Muscle of back (tissue), 3 donors: ENCODE measurements at regions not wholly inside any gene's neighbourhood (a gene's known extent, or its start where the extent isn't known, plus 50 kb on each side); places are given as distances from the start of the nearest gene placed in this dataset.
A peak's percentile ranks its signal among the peaks of the same experiment; 100 is the strongest.

Experiments used
- DNase-seq, 3 donors: peaks; one replicate each; pipeline versions ENCODE4 v3.0.0 to v3.0.0-alpha.2; 2013

DNA sequence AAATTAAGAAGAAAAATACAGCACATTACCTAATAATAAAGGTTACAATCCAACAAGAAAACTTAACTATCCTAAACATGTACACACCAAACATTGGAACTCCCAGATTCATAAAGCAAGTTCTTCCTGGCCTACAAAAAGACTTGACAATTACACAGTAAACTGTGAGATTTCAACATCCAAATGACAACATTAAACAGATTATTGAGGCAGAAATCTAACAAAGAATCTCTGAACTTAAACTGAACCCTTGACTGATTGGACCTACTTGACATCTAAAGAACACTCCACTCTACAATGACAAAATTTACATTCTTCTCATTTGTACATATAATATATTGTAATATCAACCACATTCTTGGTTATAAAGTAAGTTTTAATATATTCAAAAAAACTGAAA is 1341.3 kb downstream of the LRFN5 start:
- DNase-seq: no peak

- no peak for DNase-seq
These were observed 1337.6 kb downstream of the LRFN5 start for GRCh38 chr14:42944284-42944683.

GRCh38 chr14:42931308-42931707 is 1324.6 kb downstream of the LRFN5 start:
- DNase-seq: no peak

GRCh38 chr14:42929806-42930480 is 1323.3 kb downstream of the LRFN5 start:
- DNase-seq: peak in 2 of 3 donors; percentile 22 to 60

DNA sequence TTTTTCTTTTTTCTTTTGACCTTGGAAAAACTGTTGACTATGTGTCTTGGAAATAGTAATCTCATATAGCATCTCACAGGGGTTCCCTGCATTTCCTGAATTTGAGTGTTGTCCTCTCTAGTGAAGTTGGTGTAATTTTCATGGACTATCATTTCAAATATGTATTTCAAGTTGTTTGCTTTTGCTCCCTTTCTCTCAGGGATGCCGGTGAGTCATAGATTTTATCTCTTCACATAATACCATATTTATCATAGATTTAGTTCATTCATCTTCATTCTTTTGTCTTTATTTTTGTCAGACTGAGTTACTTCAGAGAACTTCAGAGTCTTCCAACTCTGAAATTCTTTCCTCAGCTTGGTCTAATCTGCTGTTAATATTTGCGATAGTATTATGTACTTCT is 1320.6 kb downstream of the LRFN5 start:
- DNase-seq: no peak

GRCh38 chr14:42921901-42922300 is 1315.2 kb downstream of the LRFN5 start:
- DNase-seq: no peak

GRCh38 chr14:42918615-42919014 is 1311.9 kb downstream of the LRFN5 start:
- DNase-seq: no peak

DNA sequence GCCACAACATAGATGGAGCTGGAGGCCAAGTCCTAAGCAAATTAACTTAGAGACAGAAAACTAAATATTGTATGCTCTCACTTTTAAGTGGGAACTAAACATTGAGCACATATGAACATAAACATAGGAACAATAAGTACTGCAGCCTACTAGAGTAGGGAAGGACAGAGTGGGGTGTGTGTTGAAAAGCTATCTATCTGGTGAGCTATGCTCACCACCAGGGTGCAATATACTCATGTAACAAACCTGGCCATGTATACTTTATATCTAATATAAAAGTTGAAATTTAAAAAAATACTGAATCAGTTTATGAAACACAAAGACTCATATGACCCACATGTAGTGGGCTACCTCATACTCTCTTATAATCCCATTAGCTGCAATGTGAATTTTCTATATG is 1305.0 kb downstream of the LRFN5 start:
- DNase-seq: no peak

- no peak for DNase-seq
These were observed 1303.0 kb downstream of the LRFN5 start for GRCh38 chr14:42909659-42910058.

DNA sequence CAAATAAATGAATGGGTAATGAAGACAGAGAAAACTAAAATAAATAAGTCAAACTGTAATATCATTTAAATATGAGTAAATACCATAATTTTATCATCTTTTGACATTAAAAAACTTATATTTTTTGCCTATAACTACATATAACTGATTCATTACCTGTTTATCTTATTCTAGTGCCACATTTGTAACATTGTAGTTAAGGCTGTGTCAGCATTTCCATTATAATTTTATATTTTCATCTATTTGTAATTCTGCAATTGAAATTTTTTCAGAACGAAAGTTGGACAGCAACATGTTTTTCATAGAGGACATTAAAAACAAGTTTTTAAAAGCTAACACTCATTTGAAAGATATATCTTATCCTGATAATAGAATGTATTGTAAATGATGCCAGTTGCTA is 1286.5 kb downstream of the LRFN5 start:
- DNase-seq: no peak

DNA sequence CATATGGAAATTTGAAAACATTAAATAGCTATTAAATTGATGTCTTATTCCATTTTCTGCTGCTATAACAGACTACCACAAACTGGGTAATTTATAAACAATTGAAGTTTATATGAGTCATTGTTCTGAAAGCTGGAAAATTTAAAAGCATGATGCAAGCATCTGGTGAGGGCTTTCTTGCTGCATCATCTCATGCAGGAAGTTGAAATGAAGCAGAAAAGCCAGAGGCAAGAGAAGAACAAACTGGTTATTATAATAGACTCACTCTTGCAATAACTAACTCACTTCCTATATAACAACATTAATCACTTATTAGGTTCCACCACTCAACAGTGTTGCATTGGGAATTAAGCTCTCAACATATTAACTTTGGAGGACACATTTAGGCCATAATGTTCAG is 1277.4 kb downstream of the LRFN5 start:
- DNase-seq: peak in 2 of 3 donors; percentile 3 to 40

DNA sequence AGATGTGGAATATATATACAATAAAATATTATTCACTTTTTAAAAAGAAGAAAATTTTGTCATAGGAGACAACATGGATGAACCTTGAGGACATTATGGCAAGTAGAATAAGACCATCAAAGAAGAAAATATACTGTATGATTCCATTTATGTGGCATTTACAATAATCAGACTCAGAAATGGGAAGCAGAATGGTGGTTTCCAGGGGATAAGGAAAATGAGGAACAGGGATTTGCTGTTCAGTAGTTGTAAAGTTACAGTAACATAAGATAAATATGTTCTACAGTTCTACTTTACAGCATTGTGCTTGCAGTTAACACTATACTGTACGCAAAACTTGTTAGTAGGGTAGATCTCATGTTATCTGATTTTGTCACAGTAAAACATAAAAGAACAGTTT is 1271.0 kb downstream of the LRFN5 start:
- no peak for DNase-seq

GRCh38 chr14:42872786-42873185 is 1266.1 kb downstream of the LRFN5 start:
- DNase-seq: no peak

- no peak for DNase-seq
These were observed 1263.0 kb downstream of the LRFN5 start for GRCh38 chr14:42869681-42870080.

DNA sequence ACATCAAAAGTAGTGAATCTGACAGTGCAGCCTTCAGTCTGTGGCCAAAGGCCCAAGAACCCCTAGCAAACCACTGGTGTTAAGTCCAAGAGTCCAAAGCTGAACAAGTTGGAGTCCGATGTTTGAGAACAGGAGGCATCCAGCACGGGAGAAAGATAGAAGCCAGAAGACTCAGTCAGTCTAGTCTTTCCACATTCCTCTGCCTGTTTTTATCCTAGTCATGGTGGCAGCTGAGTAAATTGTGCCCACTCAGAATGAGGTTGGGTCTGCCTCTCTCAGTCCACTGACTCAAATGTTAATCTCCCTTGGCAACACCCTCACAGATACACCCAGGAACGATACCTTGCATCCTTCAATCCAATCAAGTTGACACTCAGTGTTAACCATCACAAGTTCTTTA is 1255.4 kb downstream of the LRFN5 start:
- no peak for DNase-seq

DNA sequence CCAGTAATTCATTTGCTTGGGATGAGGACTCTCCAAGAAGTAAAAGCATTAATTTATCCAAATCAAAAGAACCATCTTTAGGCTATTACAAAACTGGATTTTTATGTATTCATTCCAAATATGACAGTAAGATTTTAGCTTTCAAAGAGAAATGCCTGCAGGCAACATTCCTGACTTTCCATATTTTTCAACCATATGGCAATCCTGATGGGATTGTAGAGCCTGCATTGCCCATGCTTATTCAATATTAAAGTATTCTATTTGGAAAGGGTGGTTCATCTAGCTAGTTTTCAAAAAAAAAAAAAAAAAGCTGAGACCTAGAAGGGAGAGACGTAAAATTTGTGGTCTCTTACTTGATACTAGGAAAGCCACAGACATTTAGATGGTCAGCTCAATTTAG is 1253.7 kb downstream of the LRFN5 start:
- DNase-seq: no peak

DNA sequence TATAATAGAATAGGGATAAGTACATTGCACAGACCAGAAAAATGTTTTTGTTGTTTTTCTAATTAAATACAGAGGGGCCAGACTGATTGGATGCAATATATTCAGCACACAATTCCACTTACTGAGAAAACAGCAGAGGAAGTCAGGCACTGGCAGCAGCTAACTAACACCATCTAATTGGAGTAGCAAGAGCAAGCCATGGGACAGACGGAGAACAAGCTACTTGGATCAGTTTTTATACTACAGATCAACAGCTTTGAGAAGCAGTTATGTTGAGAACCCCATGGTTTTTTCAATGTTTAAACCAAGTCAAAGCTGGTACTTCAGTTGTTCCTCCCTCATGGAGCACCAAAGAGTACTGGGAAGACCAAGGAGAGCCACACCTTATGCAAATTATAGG is 1249.4 kb downstream of the LRFN5 start:
- DNase-seq: no peak

DNA sequence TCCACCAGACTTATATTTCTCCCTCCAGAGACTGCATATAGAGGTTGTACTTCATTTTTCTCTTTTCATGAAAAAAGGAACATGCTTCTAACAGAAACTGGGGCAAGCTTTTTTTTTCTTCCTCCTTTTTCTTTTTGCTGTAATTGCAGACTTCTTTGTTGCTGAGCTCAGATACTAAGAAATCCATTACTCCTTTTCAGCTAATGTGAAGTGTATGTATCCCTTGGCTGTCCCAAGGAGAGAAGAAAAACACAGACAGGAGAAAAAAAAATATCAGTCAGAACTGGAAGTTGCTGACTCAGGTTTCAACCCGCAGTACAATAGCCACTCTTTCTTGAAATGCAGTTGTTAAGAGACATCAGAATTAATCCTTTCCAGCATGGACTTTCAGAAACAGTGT is 1248.4 kb downstream of the LRFN5 start:
- peak; percentile 4 to 39 (median 9) for DNase-seq

DNA sequence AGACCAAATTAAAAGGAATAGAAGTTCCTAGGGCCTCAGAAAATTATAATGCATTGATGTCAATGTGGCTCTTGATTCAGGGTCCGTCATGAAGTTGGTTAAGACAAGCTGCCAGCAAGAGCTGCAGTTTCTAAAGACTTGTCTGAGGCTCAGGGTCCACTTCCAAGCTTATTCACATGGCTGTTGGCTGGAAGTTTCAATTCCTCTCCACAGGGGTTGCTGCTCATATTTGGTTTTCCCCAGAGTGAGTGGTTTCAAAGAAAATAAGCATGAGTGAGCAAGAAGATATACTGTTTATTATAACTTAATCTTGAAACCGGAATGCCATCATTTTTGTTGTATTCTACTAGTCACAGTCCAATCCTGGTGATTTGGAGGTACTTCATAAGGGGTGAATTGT is 1247.4 kb downstream of the LRFN5 start:
- no peak for DNase-seq

DNA sequence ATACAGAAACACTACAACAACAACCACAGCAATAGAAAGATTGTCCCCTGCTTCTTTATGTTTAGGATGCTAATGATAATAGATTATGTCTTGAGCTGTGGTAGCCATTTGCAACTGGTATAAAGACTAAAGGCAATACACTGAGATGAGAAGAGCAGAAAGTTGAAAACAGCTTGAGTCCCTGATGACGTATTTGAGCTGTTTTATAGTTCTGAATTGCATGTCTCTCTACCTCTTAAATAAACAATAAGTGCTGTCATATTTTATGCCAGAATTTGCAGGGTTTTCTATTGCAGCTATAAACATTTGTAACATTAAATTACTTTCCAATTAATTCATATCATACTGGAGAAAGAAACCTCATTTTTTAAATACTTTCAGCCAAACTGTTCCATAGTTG is 1242.0 kb downstream of the LRFN5 start:
- DNase-seq: no peak

DNA sequence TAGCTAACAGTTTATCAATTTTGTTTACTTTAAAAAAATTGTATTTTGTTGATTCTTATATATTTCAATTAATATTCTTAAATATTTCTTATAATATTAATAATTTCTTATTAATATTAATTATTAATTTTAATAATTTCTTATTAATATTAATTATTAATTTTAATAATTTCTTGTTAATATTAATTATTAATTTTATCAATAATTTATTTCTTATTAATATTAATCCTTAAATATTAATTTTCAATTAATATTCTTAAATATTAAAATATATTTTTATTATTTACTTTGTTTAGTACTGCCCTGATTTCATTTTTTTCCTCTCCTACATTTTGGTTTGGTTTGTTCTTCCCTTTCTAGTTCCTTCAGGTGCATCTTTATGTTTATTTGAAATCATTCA is 1208.1 kb downstream of the LRFN5 start:
- DNase-seq: no peak

DNA sequence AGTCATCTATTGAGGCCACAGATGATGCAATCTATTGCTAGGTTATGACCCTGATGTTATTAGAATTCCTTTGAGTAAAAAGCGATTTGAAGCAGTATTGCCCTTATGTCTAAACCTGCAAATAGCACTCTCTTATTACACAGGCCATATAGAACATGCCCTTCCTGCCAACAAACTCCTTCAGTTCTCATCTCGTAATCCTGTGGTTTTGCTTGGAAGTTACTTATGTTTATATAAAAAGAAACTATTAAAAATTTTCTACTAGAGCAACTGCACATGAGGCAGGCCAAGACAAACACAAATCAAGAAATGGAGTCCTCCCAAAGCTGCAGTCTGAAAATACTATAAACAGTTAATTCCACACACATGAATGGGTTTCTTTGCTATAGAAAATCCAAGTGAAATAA is 1200.2 kb downstream of the LRFN5 start:
- peak in 2 of 3 donors; percentile 13 to 41 for DNase-seq

- DNase-seq: peak in 2 of 3 donors; percentile 11 to 29
These were observed 1197.5 kb downstream of the LRFN5 start for GRCh38 chr14:42804141-42804540.

GRCh38 chr14:42802346-42802745 is 1195.7 kb downstream of the LRFN5 start:
- no peak for DNase-seq
